ENCODE measurements at regions not wholly inside any gene's neighbourhood (a gene's known extent, or its start where the extent isn't known, plus 50 kb on each side); places are given as distances from the start of the nearest gene placed in this dataset.

DNA sequence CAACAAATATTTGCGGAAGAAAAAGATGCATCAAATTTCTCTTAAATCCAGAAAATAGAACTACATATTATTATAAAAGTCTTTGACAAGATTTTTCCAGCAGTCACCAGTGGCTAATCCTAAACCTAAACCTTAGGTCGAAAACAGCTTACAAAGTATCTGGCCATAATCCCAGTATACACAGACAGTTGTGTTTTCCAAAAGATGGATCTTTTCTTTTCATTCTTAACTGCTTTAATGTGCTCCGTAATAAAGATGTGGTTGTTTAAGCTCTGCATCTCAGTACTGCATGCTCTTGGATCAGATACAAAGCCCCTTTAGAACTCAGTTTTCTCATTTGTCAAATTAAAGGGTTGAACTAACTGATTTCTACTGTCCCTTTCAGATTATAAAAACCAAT is 247.8 kb downstream of the TXNL1 start:
- H3K4me3 ChIP-seq (ENCODE audit: low read length) = no peak overlapping the region
- DNase-seq (ENCODE audit: low read depth) = no peak
- TF ChIP-seq, protein P1, sequence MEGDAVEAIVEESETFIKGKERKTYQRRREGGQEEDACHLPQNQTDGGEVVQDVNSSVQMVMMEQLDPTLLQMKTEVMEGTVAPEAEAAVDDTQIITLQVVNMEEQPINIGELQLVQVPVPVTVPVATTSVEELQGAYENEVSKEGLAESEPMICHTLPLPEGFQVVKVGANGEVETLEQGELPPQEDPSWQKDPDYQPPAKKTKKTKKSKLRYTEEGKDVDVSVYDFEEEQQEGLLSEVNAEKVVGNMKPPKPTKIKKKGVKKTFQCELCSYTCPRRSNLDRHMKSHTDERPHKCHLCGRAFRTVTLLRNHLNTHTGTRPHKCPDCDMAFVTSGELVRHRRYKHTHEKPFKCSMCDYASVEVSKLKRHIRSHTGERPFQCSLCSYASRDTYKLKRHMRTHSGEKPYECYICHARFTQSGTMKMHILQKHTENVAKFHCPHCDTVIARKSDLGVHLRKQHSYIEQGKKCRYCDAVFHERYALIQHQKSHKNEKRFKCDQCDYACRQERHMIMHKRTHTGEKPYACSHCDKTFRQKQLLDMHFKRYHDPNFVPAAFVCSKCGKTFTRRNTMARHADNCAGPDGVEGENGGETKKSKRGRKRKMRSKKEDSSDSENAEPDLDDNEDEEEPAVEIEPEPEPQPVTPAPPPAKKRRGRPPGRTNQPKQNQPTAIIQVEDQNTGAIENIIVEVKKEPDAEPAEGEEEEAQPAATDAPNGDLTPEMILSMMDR (IDR thresholded peaks at IDR 0.05; ENCODE audit: insufficient read depth, low read depth, low read length, missing control alignments) = no peak

DNA sequence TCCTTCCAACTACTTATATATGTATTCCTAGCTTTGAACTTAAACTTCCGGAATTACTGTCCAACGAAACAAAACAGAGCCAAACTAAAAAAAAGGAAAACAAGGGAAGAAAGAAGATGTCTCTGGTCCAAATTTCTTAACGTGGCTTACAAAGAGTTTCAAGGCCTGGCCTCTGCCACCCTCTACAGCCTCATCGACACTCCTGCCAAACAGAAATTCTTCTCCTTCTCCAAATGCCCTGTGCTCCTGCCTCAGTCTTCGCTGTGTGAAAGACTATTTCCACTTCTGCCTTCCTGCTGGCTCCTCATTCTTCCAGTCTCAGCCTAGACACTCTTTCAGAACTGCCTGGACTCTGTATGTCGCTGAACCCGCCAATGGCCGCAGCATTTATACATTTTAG is 249.2 kb downstream of the TXNL1 start:
- no peak overlapping the region for H3K4me3 ChIP-seq (ENCODE audit: low read length)
- no peak for DNase-seq (ENCODE audit: low read depth)
- TF ChIP-seq, protein P1 (IDR thresholded peaks at IDR 0.05; ENCODE audit: insufficient read depth, low read depth, low read length, missing control alignments) = no peak

DNA sequence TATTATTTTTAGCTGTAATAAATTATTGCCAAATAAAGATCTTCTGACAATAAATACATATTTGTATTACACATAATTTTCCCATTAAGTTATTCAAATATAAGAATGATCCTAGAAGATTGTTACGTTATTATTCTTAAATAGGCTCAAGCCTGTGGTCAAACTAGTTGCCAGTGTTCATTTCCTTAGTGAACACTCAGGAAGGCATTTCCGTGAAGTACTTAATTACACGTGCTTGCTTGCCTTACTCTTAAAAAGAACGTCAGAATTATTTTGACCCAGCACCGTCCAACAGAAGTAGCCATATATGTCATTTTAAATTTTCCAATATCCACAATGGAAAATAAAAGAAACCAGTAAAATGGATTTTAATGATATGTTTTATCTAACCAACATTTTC is 249.8 kb downstream of the TXNL1 start:
- DNase-seq (ENCODE audit: low read depth) = peak; percentile 49
- TF ChIP-seq, protein P1 (IDR thresholded peaks at IDR 0.05; ENCODE audit: insufficient read depth, low read depth, low read length, missing control alignments) = no peak
- H3K4me3 ChIP-seq (ENCODE audit: low read length) = no peak overlapping the region

DNA sequence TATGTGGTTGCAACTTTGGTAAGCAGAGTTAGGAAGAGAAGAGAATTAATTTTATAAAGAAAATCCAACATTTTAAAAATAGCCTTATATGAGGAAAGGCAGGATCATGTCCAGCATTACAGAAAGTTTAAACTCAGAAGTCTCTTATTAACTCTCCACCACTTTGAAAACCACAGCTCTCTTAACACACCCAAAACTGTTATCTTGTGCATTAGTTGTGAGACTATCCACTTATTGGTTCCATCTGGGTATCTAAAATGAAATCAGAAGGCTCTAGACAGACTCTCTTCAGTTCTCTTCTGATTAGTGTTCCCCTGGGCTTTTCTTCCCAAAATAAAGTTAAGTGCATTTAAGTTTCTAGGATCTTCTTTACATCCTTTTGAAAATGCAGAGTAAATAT is 251.5 kb downstream of the TXNL1 start:
- no peak overlapping the region for H3K4me3 ChIP-seq (ENCODE audit: low read length)
- TF ChIP-seq, protein P1 (IDR thresholded peaks at IDR 0.05; ENCODE audit: insufficient read depth, low read depth, low read length, missing control alignments) = no peak
- DNase-seq (ENCODE audit: low read depth) = no peak

DNA sequence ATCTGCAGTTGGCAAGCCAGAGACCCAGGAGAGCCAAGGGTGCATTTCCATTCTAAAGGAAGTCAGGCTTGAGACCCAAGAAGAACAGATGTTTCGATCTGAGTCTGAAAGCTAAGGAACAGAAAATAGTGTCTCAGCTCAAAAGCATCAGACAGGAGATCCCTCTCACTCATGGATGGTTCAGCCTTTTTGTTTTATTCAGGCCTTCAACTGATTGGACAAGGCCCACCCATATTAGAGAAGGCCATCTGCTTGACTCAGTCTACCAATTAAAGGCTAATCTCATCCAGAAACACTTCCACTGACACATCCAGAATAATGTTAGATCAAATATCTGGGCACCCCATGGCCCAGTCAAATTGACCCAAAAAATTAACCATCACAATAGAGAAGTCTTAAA is 255.0 kb downstream of the TXNL1 start:
- no peak for DNase-seq (ENCODE audit: low read depth)
- TF ChIP-seq, protein P1 (IDR thresholded peaks at IDR 0.05; ENCODE audit: insufficient read depth, low read depth, low read length, missing control alignments) = no peak
- no peak overlapping the region for H3K4me3 ChIP-seq (ENCODE audit: low read length)

DNA sequence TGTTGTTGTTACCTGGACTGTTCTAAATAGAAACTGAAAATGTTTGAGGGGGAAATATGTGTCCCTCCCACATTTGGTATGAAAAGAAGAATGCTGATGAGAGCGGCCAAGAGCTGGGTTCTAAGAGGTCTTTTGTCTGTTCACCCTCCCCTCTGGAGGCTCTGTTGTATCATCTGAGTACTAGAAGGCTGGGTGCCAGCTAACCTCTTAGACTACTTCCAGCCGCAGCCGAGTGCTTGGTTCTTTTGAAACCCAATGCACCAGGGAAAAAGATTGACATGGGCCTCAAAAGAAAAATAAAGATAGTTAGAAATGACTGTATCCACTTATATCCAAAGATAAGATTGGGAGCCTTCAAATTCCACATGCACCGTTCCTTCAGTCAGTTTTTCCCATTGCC is 255.9 kb downstream of the TXNL1 start:
- TF ChIP-seq, protein P1 (IDR thresholded peaks at IDR 0.05; ENCODE audit: insufficient read depth, low read depth, low read length, missing control alignments) = no peak
- no peak for DNase-seq (ENCODE audit: low read depth)
- no peak overlapping the region for H3K4me3 ChIP-seq (ENCODE audit: low read length)

DNA sequence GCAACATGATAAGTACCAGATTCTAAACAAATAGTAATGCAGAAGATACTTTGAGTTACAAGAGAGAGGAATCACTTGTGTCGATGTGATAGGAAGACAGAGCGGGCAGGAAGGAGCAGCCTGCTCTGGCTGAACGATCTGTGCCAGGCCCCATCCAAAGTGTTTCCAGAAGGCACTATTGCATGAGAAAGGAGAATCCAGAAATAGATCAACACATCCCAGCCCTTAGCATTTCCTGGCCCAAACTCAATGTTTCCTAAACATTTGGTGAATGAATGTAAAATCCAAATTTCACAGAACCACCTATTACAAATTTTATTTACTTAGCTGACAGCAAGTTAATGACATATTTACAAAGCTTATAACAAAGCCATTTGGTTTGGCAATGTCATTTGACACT is 257.2 kb downstream of the TXNL1 start:
- no peak overlapping the region for H3K4me3 ChIP-seq (ENCODE audit: low read length)
- no peak for DNase-seq (ENCODE audit: low read depth)
- TF ChIP-seq, protein P1 (IDR thresholded peaks at IDR 0.05; ENCODE audit: insufficient read depth, low read depth, low read length, missing control alignments) = no peak
